MM.1S (cell line): ENCODE measurements at regions not wholly inside any gene's neighbourhood (a gene's known extent, or its start where the extent isn't known, plus 50 kb on each side); places are given as distances from the start of the nearest gene placed in this dataset.

Experiments used
- DNase-seq: peaks from one replicate; pipeline ENCODE4 v3.0.0-alpha.2; 2015
- H2AFZ ChIP-seq: fragments of 300-600 bp; sonication (generic); 2 replicates; pipeline ENCODE4 v1.6.0; 2016; ENCODE audit warnings: antibody characterized with exemption, low read length
- H3F3A ChIP-seq: fragments of 300-600 bp; sonication (generic); 2 replicates; pipeline ENCODE4 v1.6.1; 2016; ENCODE audit warnings: mild to moderate bottlenecking, antibody characterized with exemption, low read length, moderate library complexity, mixed read lengths; ENCODE audit not compliant: insufficient read depth
- H3K27ac ChIP-seq: fragments of 300-600 bp; sonication (generic); 2 replicates; pipeline ENCODE4 v1.5.1; 2016; ENCODE audit warnings: mild to moderate bottlenecking, low read length
- H3K27me3 ChIP-seq: fragments of 300-600 bp; sonication (generic); replicated peaks from 2 replicates; pipeline ENCODE4 v1.6.0; 2016; ENCODE audit warnings: low read length; ENCODE audit not compliant: insufficient read depth
- H3K36me3 ChIP-seq: fragments of 300-600 bp; sonication (generic); replicated peaks from 2 replicates; pipeline ENCODE4 v1.6.1; 2016; ENCODE audit warnings: mild to moderate bottlenecking, low read length, mixed read lengths; ENCODE audit not compliant: insufficient read depth
- H3K4me1 ChIP-seq: fragments of 300-600 bp; sonication (generic); 2 replicates; pipeline ENCODE4 v1.6.1; 2016; ENCODE audit warnings: low read length, mixed read lengths
- H3K4me2 ChIP-seq: fragments of 300-600 bp; sonication (generic); 2 replicates; pipeline ENCODE4 v1.6.0; 2016; ENCODE audit warnings: low read depth, low read length
- H3K4me3 ChIP-seq: fragments of 300-600 bp; sonication (generic); 2 replicates; pipeline ENCODE4 v1.5.1; 2016; ENCODE audit warnings: low read length, mixed read lengths
- H3K79me2 ChIP-seq: fragments of 300-600 bp; sonication (generic); 2 replicates; pipeline ENCODE4 v1.6.1; 2016; ENCODE audit warnings: mixed run types, low read length, mixed read lengths
- H3K9ac ChIP-seq: fragments of 300-600 bp; sonication (generic); 2 replicates; pipeline ENCODE4 v1.6.1; 2016; ENCODE audit warnings: low read length, mixed read lengths
- H3K9me2 ChIP-seq: fragments of 300-600 bp; sonication (generic); replicated peaks from 2 replicates; pipeline ENCODE4 v1.6.1; 2016; ENCODE audit warnings: mild to moderate bottlenecking, low read length, mixed read lengths; ENCODE audit not compliant: insufficient read depth
- H3K9me3 ChIP-seq: fragments of 300-600 bp; sonication (generic); replicated peaks from 2 replicates; pipeline ENCODE4 v1.6.1; 2016; ENCODE audit warnings: mild to moderate bottlenecking, low read length, mixed read lengths; ENCODE audit not compliant: insufficient read depth
- H4K20me1 ChIP-seq: fragments of 300-600 bp; sonication (generic); 2 replicates; pipeline ENCODE4 v1.6.1; 2016; ENCODE audit warnings: mild to moderate bottlenecking, low read length, moderate library complexity, mixed read lengths; ENCODE audit not compliant: insufficient read depth
- CTCF ChIP-seq: fragments of 300-600 bp; sonication (generic); IDR thresholded peaks from 2 replicates; pipeline ENCODE4 v1.5.1; 2016; ENCODE audit warnings: antibody characterized with exemption, low read length, mixed read lengths
- EZH2 ChIP-seq: fragments of 300-600 bp; sonication (generic); optimal IDR thresholded peaks from 2 replicates; pipeline ENCODE3; 2017; ENCODE audit warnings: low read depth, mild to moderate bottlenecking, antibody characterized with exemption, low read length, mixed read lengths
- EZH2phosphoT487 ChIP-seq: fragments of 300-600 bp; sonication (generic); IDR thresholded peaks from 2 replicates; pipeline ENCODE4 v1.6.1; 2018; ENCODE audit warnings: antibody characterized with exemption, low read length

DNA sequence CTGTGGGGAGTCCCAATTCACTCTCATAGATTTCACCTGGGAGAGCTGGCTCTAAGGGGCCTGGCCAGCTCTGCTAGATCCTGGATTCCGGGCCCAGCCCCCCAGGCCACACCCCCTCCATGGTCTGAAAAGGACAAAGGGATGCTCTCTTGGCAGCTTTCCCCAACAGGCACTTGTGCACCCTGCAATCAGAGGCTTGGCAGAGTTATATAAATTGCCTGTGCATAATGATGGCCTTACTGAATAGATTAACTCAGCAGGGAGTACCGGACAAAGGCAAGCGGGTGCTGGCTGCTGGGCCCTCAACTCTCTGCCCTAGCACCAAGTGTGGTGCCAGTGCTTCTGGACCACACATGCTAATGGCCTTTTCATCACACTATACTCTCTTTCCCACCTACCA lies 461.6 kb downstream of the BUD13 start:
- Histone ChIP-seq H3K79me2 (no peaks in the 10 kb centered on the region), H4K20me1 (no peaks in the 10 kb centered on the region), H3K9ac (no peak overlapping the region), H3K27me3 (no peaks in the 10 kb centered on the region), H2AFZ (no peak overlapping the region), H3K9me2 (no peaks in the 10 kb centered on the region), H3K4me2 (no peak overlapping the region), H3K4me3 (no peak overlapping the region), H3K36me3 (no peaks in the 10 kb centered on the region), H3K9me3 (no peaks in the 10 kb centered on the region), H3F3A (no peaks in the 10 kb centered on the region), H3K4me1 (no peaks in the 10 kb centered on the region; the same call in 1 of the 2 replicates), H3K27ac (no peak overlapping the region)
- no peak for DNase-seq
- no peak for TF ChIP-seq CTCF
- TF ChIP-seq EZH2phosphoT487 = no peak
- TF ChIP-seq EZH2 = no peak

DNA sequence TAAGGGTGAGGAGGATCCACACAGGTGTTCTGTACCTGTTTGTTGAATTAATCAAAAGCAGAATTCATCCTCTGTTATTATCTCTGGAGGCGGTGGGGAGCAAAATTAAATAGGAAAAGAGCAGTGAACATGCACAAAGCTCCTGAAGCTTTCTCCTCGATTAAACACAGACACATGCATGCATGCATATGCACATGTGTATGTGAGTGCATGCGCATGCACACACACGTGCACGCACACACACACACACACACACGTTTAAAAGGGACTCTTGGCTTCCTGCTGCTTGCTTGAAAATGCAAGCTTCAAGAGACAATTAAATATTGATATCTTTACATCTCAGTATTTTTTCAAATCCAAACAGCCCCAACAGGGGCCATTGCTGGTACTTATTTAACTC lies 462.1 kb downstream of the BUD13 start:
- no peaks in the 10 kb centered on the region for H3K9me2 ChIP-seq
- H3K4me1 ChIP-seq = no peaks in the 10 kb centered on the region; the same call in 1 of the 2 replicates
- no peaks in the 10 kb centered on the region for H3F3A ChIP-seq
- no peak overlapping the region for H3K4me3 ChIP-seq
- H3K36me3 ChIP-seq = no peaks in the 10 kb centered on the region
- H3K4me2 ChIP-seq = no peak overlapping the region
- no peak overlapping the region for H2AFZ ChIP-seq
- no peaks in the 10 kb centered on the region for H4K20me1 ChIP-seq
- H3K27ac ChIP-seq = no peak overlapping the region
- H3K9ac ChIP-seq = no peak overlapping the region
- H3K79me2 ChIP-seq = no peaks in the 10 kb centered on the region
- H3K27me3 ChIP-seq = no peaks in the 10 kb centered on the region
- H3K9me3 ChIP-seq = no peaks in the 10 kb centered on the region
- TF ChIP-seq EZH2phosphoT487 (no peak), EZH2 (no peak), CTCF (no peak)
- DNase-seq = no peak

DNA sequence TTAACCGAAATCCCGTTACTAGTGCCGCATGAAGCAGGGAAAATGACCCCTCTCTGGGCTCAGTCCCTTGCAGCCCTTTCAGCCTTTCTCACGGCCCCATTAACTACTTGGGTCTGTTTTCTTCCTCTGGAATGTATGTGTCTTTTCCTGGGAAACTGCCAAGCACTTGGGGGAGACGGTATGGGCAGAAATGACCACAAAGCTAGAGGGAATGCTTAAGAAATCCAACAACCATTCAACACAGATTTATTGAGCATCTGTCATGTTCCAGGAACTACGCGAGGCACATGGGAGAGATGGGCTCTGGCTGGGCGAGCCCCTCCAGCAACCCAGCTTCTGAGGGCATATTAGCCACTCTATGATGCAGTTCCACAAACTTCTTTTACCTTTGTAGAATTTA lies 462.6 kb downstream of the BUD13 start:
- H3K9ac ChIP-seq = no peak overlapping the region
- H3K9me3 ChIP-seq = no peaks in the 10 kb centered on the region
- no peaks in the 10 kb centered on the region for H4K20me1 ChIP-seq
- H3K36me3 ChIP-seq = no peaks in the 10 kb centered on the region
- no peak overlapping the region for H3K4me3 ChIP-seq
- TF ChIP-seq EZH2 (no peak), EZH2phosphoT487 (no peak), CTCF (no peak)
- H3K9me2 ChIP-seq = no peaks in the 10 kb centered on the region
- H3K4me1 ChIP-seq = no peaks in the 10 kb centered on the region; the same call in 1 of the 2 replicates
- no peaks in the 10 kb centered on the region for H3K79me2 ChIP-seq
- DNase-seq = no peak
- H3F3A ChIP-seq = no peaks in the 10 kb centered on the region
- no peak overlapping the region for H2AFZ ChIP-seq
- no peaks in the 10 kb centered on the region for H3K27me3 ChIP-seq
- no peak overlapping the region for H3K4me2 ChIP-seq
- no peak overlapping the region for H3K27ac ChIP-seq

DNA sequence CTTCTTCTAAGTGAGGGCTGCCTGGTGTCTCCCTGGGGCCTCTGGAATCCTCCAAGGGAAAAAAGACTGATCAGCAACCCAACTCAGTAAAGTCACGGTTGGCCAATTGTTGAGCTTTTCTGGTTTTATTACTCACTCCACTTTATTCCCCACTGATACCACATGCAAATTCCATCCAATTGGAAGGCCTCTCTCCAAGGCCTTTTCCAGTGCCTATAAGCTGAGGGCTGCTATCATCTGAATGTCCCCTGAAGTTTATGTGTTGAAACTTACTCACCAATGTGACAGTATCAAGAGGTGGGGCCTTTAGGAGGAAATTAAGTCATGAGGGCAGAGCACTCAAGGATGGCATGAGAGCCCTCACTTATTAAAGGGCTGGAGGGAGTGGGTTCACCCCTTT lies 463.3 kb downstream of the BUD13 start:
- H3K9ac ChIP-seq = no peak overlapping the region
- no peaks in the 10 kb centered on the region for H3K9me3 ChIP-seq
- H2AFZ ChIP-seq = no peak overlapping the region
- H3K4me3 ChIP-seq = no peak overlapping the region
- H3K9me2 ChIP-seq = no peaks in the 10 kb centered on the region
- no peaks in the 10 kb centered on the region for H3K27me3 ChIP-seq
- no peak overlapping the region for H3K4me2 ChIP-seq
- no peaks in the 10 kb centered on the region; the same call in 1 of the 2 replicates for H3K4me1 ChIP-seq
- DNase-seq = no peak
- no peaks in the 10 kb centered on the region for H3F3A ChIP-seq
- no peaks in the 10 kb centered on the region for H3K79me2 ChIP-seq
- H4K20me1 ChIP-seq = no peaks in the 10 kb centered on the region
- no peaks in the 10 kb centered on the region for H3K36me3 ChIP-seq
- TF ChIP-seq EZH2phosphoT487 (no peak), EZH2 (no peak), CTCF (no peak)
- no peak overlapping the region for H3K27ac ChIP-seq
